GM19372 (cell line): ENCODE measurements at regions not wholly inside any gene's neighbourhood (a gene's known extent, or its start where the extent isn't known, plus 50 kb on each side); places are given as distances from the start of the nearest gene placed in this dataset.
"Not testable (repeated sequence)": the region's sequence is repeated elsewhere in the genome, so short reads cannot be mapped to it uniquely, and the experiment has no call there.

ENCODE experiments used
- ATAC-seq: cut with Tn5 transposase; IDR thresholded peaks from one replicate; pipeline ENCODE4 v1.9.1; 2021; ENCODE audit warnings: mild to moderate bottlenecking, low read depth, moderate library complexity; ENCODE audit not compliant: unreplicated experiment

- ATAC-seq = no peak
These were observed 514.7 kb downstream of the PCDH7 start for GRCh38 chr4:31234901-31235300.

- ATAC-seq = no peak
These were observed 516.0 kb downstream of the PCDH7 start for GRCh38 chr4:31236020-31236638.

GRCh38 chr4:31236639-31237173 is 516.5 kb downstream of the PCDH7 start:
- no peak for ATAC-seq

DNA sequence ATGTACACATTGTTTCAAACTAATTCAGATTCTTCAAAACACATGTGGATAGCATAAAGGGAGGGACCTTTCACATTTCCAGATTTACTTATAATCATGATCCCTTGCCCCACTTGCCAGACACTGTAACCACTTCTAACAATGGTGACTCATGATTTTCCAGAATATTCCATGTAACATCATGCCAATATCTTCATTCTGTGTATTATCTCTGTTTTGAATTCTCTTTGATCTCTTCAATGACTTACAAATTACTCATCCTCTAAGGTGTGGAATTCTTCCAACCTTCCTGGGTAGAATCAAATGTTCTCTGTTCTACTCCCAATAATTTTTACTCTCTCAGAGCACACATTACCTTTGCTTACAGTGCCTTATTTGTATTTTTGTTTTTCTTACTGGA is 517.1 kb downstream of the PCDH7 start:
- no peak for ATAC-seq

GRCh38 chr4:31239886-31240285 is 519.7 kb downstream of the PCDH7 start:
- ATAC-seq = no peak

DNA sequence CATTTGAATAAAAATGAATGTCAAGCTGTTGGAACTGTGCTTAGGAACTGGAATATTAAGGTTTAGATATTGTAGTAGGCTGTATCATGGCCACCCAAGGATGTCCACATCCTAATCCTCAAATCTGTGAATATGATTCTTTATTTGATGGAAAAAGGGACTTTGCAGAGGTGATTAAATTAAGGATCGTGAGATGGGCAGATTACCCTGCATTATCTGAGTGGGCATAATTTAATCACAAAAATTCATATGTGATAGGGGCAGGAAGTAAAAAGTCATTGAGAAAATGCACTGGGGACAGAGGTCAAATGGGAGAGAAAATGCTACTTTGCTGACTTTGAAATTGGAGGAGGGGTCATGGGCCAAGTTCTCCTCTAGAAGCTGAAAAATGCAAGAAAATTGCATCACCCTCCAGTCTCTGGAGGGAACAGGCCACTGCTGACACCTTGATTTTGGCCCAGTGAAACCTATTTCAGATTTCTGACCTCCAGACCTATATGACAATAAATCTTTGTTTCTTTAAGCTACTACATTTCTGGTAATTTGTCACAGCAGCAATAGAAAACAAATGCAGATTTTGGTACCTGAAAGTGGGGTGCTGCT is 521.4 kb downstream of the PCDH7 start:
- ATAC-seq = no peak

- ATAC-seq = no peak
These were observed 526.7 kb downstream of the PCDH7 start for GRCh38 chr4:31246856-31247255.

DNA sequence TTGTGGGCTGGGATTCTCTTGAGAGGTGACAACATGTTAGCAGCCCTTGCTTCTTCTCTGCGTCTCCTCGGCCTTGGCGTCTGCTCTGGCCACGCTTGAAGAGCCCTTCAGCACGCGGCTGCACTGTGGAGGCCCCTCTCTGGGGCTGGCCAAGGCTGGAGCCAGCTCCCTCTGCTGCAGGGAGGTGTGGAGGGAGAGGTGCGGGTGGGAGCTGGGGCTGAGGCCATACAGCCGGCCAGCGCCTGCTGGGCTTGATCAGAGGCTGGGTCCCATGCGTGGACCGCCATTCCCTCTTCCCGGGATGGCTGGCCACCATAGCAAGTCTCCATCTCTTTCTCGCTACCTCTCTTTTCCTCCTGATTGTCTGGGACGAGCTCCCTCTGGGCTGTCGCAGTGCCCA is 539.0 kb downstream of the PCDH7 start:
- ATAC-seq = no peak

GRCh38 chr4:31261632-31262031 is 541.5 kb downstream of the PCDH7 start:
- ATAC-seq = no peak

GRCh38 chr4:31266094-31266493 is 545.9 kb downstream of the PCDH7 start:
- ATAC-seq = not testable (repeated sequence)

DNA sequence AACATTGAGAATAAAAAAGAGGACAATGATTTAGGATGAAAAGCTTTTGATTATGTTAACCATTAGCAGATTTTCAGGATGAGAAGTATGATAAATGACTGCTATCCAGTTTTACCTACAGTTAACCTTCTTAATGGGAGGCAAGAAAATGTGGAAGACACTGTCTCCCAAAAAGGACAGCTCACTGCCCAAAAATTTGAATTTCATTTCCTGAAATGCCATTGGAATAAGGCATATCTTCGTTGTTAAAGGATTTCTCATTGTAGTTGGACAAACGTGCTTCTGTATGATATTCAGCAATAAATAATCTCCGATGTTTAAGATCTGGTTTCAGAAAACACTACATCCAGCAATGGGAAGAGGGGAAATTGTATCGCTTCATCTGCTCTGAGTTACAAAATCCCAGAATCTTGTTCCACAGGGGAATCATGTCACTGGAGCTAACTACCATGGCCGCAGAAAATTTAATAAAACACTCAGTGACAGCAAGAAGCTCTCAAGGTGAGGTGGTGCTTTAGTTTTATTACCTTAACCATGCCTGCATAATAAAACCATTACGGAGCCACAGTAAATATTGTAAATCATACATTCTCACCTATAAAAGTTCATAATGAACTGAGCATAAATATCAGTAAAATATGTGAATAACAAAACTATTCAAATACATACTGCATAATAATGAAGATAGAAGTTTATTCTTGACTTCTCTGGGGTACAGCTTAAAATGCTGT is 552.3 kb downstream of the PCDH7 start:
- no peak for ATAC-seq

DNA sequence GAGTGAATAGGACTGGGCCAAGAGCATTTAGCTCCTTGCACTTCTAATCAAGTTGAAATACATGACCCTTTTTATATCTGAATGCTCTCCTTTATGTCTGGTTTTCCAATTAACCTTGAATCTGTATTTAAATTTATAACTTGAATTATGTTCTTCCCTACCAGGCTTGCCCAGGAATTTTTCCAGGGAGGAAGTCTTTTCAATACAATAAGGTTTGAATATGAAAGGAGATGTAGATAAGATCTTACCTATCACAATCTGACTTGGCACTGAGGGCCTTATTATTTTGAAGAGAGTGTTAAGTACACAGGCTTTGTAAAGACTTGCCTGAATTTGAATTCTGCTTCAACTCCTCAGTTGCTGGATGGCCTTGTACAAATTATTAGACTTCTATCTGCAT is 555.7 kb downstream of the PCDH7 start:
- no peak for ATAC-seq

DNA sequence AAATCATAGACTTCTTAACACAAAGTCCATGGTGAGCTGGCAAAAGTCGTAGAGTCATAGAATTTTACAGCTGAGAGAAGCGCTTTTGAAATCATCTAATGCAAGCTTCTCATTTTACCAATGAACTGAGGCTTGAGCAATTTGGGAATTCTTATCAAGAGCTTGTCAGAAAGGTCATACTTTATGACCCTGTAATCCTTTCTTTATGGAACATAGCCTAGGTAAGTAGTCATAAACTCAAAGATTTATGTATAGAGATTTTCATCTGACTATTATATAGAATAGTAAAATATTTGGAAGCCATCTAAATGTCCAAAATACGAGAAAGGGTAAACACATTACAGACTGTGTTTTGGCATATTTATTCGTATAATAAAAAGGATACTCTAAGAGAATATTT is 563.5 kb downstream of the PCDH7 start:
- ATAC-seq = no peak

- ATAC-seq = peak; percentile 36
These were observed 570.7 kb downstream of the PCDH7 start for GRCh38 chr4:31290836-31291235.

GRCh38 chr4:31291238-31291637 is 571.1 kb downstream of the PCDH7 start:
- peak; percentile 83 for ATAC-seq

- no peak for ATAC-seq
These were observed 574.7 kb downstream of the PCDH7 start for GRCh38 chr4:31294655-31295480.

DNA sequence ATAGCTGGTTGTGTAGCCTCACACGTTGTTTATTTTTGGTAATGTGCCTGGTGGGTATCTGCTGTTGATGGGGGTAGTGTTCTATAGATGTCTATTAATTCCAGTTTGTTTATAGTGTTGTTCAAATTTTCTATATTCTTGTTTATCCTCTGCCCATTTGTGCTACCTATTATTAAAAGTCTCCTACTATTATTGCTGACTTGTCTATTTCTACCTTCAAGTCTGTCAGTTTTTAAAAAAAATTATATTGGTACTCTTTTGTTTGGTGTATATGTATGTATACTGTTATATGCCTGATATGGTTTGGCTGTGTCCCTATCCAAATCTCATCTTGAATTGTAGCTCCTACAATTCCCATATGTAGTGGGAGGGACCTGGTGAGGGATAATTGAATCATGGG is 578.6 kb downstream of the PCDH7 start:
- ATAC-seq = no peak

DNA sequence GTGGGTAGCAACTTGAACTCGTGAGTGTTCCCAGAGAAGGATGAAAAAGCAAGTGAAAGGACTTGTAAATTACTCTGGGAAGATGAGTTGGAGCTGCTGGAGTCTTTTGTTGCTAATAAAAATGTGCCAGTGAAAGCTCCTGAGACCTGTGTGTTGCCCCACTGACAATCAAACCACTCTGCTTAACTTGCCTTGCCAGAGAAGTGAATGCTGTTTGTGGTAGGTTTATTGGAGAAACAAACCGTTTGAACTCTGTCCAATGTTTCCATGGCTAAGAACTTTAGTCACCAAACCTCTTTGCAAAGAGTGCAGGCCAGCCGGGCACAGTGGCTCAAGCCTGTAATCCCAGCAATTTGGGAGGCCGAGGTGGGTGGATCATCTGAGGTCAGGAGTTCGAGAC is 586.9 kb downstream of the PCDH7 start:
- no peak for ATAC-seq

GRCh38 chr4:31324814-31325213 is 604.6 kb downstream of the PCDH7 start:
- ATAC-seq = no peak

DNA sequence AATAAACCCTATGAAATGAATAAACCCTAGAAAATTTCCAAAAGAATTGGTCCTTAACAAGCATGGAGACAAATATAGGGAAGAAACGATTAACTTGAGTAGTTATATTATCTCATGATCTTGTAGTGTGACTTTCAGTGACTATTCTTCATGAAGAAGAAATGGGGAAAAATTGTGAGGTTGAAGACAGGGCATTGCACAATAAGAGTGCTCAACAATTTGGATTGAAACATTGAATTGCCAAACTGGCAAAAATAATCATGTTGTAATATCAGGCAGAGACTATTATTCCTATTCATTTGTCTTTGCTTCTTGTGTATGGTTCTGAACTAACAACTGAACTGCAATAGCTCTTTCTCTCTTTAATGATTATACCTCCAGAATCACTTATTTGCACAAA is 605.1 kb downstream of the PCDH7 start:
- ATAC-seq = no peak

DNA sequence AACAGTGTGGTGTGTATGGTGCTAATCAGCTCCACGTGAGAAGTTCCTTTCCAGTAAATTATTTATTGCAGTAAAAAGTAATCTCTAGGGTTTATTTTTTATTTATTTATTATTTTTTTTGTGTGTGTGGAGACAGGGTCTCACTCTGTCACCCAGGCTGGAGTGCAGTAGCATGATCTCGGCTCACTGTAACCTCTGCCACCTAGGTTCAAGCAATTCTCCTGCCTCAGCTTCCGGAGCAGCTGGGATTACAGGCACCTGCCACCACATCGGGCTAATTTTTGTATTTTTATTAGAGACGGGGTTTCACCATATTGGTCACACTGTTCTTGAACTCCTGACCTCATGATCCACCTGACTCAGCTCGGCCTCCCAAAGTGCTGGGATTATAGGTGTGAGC is 606.9 kb downstream of the PCDH7 start:
- ATAC-seq = no peak
